CD4-positive, CD25-positive, alpha-beta regulatory T cell (primary cell): ENCODE measurements at regions not wholly inside any gene's neighbourhood (a gene's known extent, or its start where the extent isn't known, plus 50 kb on each side); places are given as distances from the start of the nearest gene placed in this dataset.
A peak's percentile ranks its signal among the peaks of the same experiment; 100 is the strongest.

Experiments used
- ATAC-seq, 2 donors: fragments of 150-1000 bp; cut with Tn5 transposase; one replicate each; pipeline ENCODE4 v1.10.0; 2021; ENCODE audit warnings: low read depth in 2 of 2, moderate number of reproducible peaks in 2 of 2, moderate library complexity in 1 of 2
- DNase-seq, 3 donors: peaks; one replicate each; pipeline versions ENCODE4 v3.0.0 to v3.0.0-alpha.2; 2012 to 2022; ENCODE audit warnings: mixed read lengths in 1 of 3
- H3K27ac ChIP-seq: one replicate; pipeline ENCODE4 v1.7.0; 2013; ENCODE audit warnings: mild to moderate bottlenecking, low read length; ENCODE audit not compliant: insufficient read depth, poor library complexity, severe bottlenecking
- H3K27me3 ChIP-seq: one replicate; pipeline ENCODE4 v1.7.0; 2013; ENCODE audit warnings: low read length; ENCODE audit not compliant: control insufficient read depth, insufficient read depth
- H3K36me3 ChIP-seq: one replicate; pipeline ENCODE4 v1.7.0; 2013; ENCODE audit warnings: mild to moderate bottlenecking, low read length, moderate library complexity; ENCODE audit not compliant: control insufficient read depth, insufficient read depth
- H3K4me1 ChIP-seq: 2 replicates; pipeline ENCODE4 v1.7.0; 2013; ENCODE audit warnings: mild to moderate bottlenecking, low read length; ENCODE audit not compliant: insufficient read depth, control insufficient read depth, poor library complexity, severe bottlenecking
- H3K4me3 ChIP-seq: one replicate; pipeline ENCODE4 v1.7.0; 2013; ENCODE audit warnings: low read depth, mild to moderate bottlenecking, low read length, moderate library complexity
- H3K9me3 ChIP-seq, 2 experiments: 1 replicate in 1 of 2; 2 replicates in 1 of 2; pipeline ENCODE4 v1.7.0; 2013; ENCODE audit warnings: low read length in 2 of 2, mild to moderate bottlenecking in 1 of 2, moderate library complexity in 1 of 2; ENCODE audit not compliant: control insufficient read depth in 2 of 2
- H3K27ac Mint-ChIP-seq, 3 donors: one replicate each; pipeline ENCODE4 v1.8.0; 2020 to 2022; ENCODE audit warnings: mild to moderate bottlenecking in 3 of 3, mixed read lengths in 3 of 3, moderate library complexity in 2 of 3
- H3K27me3 Mint-ChIP-seq: one replicate; pipeline ENCODE4 v1.8.0; 2022; ENCODE audit warnings: mild to moderate bottlenecking, mixed read lengths
- H3K36me3 Mint-ChIP-seq: one replicate; pipeline ENCODE4 v1.8.0; 2020; ENCODE audit warnings: mixed read lengths
- H3K4me1 Mint-ChIP-seq, 4 donors: one replicate each; pipeline ENCODE4 v1.8.0; 2020 to 2022; ENCODE audit warnings: mixed read lengths in 4 of 4, mild to moderate bottlenecking in 1 of 4
- H3K4me3 Mint-ChIP-seq, 4 donors: one replicate each; pipeline ENCODE4 v1.8.0; 2020 to 2022; ENCODE audit warnings: mild to moderate bottlenecking in 4 of 4, mixed read lengths in 4 of 4, moderate library complexity in 3 of 4
- H3K9me3 Mint-ChIP-seq, 7 donors: one replicate each; pipeline ENCODE4 v1.8.0; 2020 to 2022; ENCODE audit warnings: mixed read lengths in 7 of 7, mild to moderate bottlenecking in 3 of 7, moderate library complexity in 2 of 7

DNA sequence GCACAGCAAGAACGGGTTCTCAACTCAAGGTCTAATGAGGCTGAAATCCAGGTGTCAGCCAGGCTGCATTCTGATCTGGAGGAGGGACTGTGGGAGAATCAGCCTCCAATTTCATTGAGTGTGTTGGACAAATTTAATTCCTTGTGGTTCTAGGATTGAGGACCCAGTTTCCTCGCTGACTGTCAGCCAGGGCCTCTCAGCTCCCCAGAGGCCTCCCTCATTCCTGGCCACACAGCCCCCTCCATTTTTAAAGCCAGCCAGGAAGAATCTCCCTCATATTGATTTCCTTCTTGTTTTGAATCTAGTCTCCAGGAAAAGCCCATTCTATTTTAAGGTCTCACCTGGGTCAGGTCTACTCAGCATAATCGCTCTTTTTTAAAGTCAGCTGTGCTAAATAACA, 73.7 kb upstream of the ARMC2 start:
- H3K4me3 ChIP-seq = no peak overlapping the region
- no peak overlapping the region for H3K4me3 Mint-ChIP-seq
- DNase-seq (no peak), ATAC-seq (no peak)
- peaks cover 0 to 2% (median 0%) of the 10 kb centered on the region in 4 donors for H3K4me1 Mint-ChIP-seq
- H3K36me3 Mint-ChIP-seq = peaks cover 9% of the 10 kb centered on the region
- peaks cover 9% of the 10 kb centered on the region for H3K27me3 Mint-ChIP-seq
- no peaks in the 10 kb centered on the region for H3K36me3 ChIP-seq
- H3K9me3 Mint-ChIP-seq = peaks cover 0 to 2% (median 0%) of the 10 kb centered on the region in 7 donors
- no peak overlapping the region for H3K27ac Mint-ChIP-seq
- no peak overlapping the region for H3K27ac ChIP-seq
- no peaks in the 10 kb centered on the region for H3K4me1 ChIP-seq
- H3K27me3 ChIP-seq = peaks cover 2% of the 10 kb centered on the region
- H3K9me3 ChIP-seq = no peaks in the 10 kb centered on the region

- H3K27ac Mint-ChIP-seq = no peak overlapping the region
These were observed 70.7 kb upstream of the ARMC2 start for GRCh38 chr6:108777536-108777935.

DNA sequence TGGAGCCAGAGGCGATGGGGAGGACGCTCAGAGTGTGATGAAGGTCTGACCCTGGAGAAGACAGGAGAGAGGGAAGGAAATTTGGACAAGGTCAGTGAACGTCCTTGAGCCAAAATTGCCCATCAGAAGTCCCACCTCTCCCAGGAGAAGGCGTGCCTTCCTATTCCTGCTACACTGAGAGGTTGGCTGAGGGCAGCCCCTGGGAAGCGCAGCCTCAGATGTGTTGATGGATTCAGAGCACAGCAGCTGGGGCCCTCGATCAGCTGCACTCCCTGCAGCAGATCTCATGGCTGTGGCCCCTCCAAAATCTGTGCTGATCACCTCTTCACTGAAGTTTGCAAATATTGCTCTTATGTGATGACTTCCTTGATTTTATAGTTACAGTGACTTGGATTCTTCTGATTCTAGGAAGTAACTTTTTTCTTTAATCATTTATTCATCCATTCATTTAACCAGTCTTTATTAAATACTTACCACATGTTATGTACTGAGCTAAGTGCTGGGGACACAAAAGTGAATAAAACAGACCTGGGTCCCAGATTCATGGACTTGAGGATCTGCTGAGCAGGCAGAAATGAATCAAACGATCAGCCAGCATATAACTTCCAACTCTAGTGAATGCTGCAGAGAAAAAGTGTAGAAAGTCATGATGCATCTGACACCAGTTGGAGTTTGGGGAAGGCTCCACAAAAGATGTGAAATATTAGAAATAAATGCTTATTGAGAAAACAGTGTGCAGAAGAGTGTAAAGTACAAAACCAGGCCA, 69.6 kb upstream of the ARMC2 start:
- Mint-ChIP-seq H3K4me3 (no peak overlapping the region), H3K9me3 (no peaks in the 10 kb centered on the region), H3K4me1 (peaks cover 0 to 13% (median 10%) of the 10 kb centered on the region in 4 donors), H3K27ac (no peak overlapping the region), H3K36me3 (peaks cover 3% of the 10 kb centered on the region), H3K27me3 (peaks cover 17% of the 10 kb centered on the region)
- Histone ChIP-seq H3K27ac (no peak overlapping the region), H3K9me3 (no peaks in the 10 kb centered on the region), H3K4me1 (peaks cover 7% of the 10 kb centered on the region), H3K27me3 (peaks cover 2% of the 10 kb centered on the region), H3K4me3 (no peak overlapping the region), H3K36me3 (no peaks in the 10 kb centered on the region)
- no peak for DNase-seq
- no peak for ATAC-seq

More at GRCh38 chr6:108777536-108777935, 70.7 kb upstream of the ARMC2 start:
- peaks cover 3% of the 10 kb centered on the region for H3K36me3 Mint-ChIP-seq
- no peaks in the 10 kb centered on the region for H3K9me3 ChIP-seq
- H3K27me3 Mint-ChIP-seq = peaks cover 14% of the 10 kb centered on the region
- H3K27me3 ChIP-seq = no peaks in the 10 kb centered on the region
- ATAC-seq (no peak), DNase-seq (no peak)
- H3K4me3 ChIP-seq = no peak overlapping the region
- H3K4me1 ChIP-seq = peaks cover 5% of the 10 kb centered on the region
- no peaks in the 10 kb centered on the region for H3K9me3 Mint-ChIP-seq
- peaks cover 0 to 10% (median 8%) of the 10 kb centered on the region in 4 donors for H3K4me1 Mint-ChIP-seq
- H3K27ac ChIP-seq = no peak overlapping the region
- H3K36me3 ChIP-seq = no peaks in the 10 kb centered on the region
- H3K4me3 Mint-ChIP-seq = no peak overlapping the region

DNA sequence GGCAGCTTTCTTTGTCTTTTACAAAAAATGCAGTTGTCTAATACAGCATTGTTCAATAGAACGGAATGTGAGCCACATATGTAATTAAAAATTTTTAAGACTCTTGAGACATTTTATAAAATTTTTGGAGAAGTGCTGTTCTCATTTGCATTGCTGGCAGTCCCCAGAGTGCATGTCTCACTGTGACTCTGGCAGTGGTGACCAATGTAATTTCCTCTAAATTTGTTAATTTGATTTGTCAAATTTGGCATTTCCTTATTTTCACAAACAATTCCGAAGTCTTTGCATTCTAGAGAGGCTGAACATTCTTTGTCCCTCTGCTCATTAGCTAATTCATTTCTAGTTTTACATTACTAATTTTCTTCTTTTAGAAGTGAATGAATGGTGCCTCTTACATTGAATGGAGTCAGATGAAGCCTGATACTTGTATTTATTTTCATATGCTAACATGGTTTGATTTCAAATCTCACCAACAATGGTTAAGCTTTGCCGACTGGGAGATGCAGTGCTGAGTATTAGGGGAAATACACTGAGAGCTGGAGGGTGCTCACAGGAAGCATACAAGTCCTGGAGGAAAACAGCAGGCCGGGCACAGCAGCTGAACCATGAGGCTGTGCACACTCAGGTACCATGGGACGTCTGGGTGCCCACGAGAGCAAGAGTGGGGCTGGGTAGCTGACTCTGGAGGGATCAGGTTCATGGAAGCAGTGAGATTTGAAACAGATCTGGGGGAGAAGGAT, 68.5 kb upstream of the ARMC2 start:
- Histone ChIP-seq H3K4me1 (peaks cover 7% of the 10 kb centered on the region), H3K27ac (no peak overlapping the region), H3K9me3 (no peaks in the 10 kb centered on the region), H3K27me3 (peaks cover 2% of the 10 kb centered on the region), H3K4me3 (no peak overlapping the region), H3K36me3 (no peaks in the 10 kb centered on the region)
- DNase-seq (no peak), ATAC-seq (no peak)
- H3K4me1 Mint-ChIP-seq = peaks cover 0 to 13% (median 10%) of the 10 kb centered on the region in 4 donors
- peaks cover under 1% of the 10 kb centered on the region for H3K36me3 Mint-ChIP-seq
- no peaks in the 10 kb centered on the region for H3K9me3 Mint-ChIP-seq
- no peak overlapping the region for H3K4me3 Mint-ChIP-seq
- H3K27ac Mint-ChIP-seq = no peak overlapping the region
- peaks cover 17% of the 10 kb centered on the region for H3K27me3 Mint-ChIP-seq

DNA sequence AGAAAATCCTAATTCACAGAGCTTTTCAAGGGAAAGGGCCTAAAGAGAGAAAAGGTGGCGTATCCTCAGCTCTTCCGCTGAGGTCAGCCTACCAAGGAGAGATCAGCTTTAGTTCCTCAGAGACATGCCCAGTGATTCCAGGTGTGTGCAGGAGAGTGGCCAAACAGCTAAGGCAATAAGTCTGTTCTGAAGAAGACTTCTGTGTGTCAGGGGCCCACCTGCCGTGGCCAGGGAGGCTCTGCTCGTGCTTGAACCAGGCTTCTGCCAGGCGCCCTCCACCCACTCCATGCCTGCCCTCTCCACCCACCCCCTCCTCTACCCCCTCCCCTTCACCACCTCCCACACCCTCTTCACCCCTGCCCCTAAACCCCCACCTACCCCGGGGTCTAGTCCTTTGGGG, 67.4 kb upstream of the ARMC2 start:
- no peak overlapping the region for H3K4me3 Mint-ChIP-seq
- no peak for DNase-seq

GRCh38 chr6:108781419-108782100, 66.7 kb upstream of the ARMC2 start:
- no peaks in the 10 kb centered on the region for H3K36me3 Mint-ChIP-seq
- Histone ChIP-seq H3K27ac (no peak overlapping the region), H3K9me3 (no peaks in the 10 kb centered on the region), H3K36me3 (no peaks in the 10 kb centered on the region), H3K4me3 (peak overlapping the region; percentile 83), H3K27me3 (peaks cover 2% of the 10 kb centered on the region), H3K4me1 (peaks cover 7% of the 10 kb centered on the region)
- peak overlapping the region in 1 of 3 donors; percentile 9 for H3K27ac Mint-ChIP-seq
- peaks cover 18% of the 10 kb centered on the region for H3K27me3 Mint-ChIP-seq
- DNase-seq = peak in 2 of 3 donors; percentile 11 to 23
- no peaks in the 10 kb centered on the region for H3K9me3 Mint-ChIP-seq
- H3K4me3 Mint-ChIP-seq = peak overlapping the region; percentile 68 to 89 (median 78)
- ATAC-seq = no peak
- H3K4me1 Mint-ChIP-seq = peaks cover 0 to 13% (median 10%) of the 10 kb centered on the region in 4 donors

More for the DNA sequence above, 67.4 kb upstream of the ARMC2 start:
- Histone ChIP-seq H3K9me3 (no peaks in the 10 kb centered on the region), H3K36me3 (no peaks in the 10 kb centered on the region), H3K27ac (no peak overlapping the region), H3K27me3 (peaks cover 2% of the 10 kb centered on the region), H3K4me1 (peaks cover 7% of the 10 kb centered on the region), H3K4me3 (no peak overlapping the region)
- H3K9me3 Mint-ChIP-seq = no peaks in the 10 kb centered on the region
- H3K4me1 Mint-ChIP-seq = peaks cover 0 to 13% (median 10%) of the 10 kb centered on the region in 4 donors
- peaks cover 17% of the 10 kb centered on the region for H3K27me3 Mint-ChIP-seq
- ATAC-seq = no peak
- no peaks in the 10 kb centered on the region for H3K36me3 Mint-ChIP-seq
- H3K27ac Mint-ChIP-seq = no peak overlapping the region

DNA sequence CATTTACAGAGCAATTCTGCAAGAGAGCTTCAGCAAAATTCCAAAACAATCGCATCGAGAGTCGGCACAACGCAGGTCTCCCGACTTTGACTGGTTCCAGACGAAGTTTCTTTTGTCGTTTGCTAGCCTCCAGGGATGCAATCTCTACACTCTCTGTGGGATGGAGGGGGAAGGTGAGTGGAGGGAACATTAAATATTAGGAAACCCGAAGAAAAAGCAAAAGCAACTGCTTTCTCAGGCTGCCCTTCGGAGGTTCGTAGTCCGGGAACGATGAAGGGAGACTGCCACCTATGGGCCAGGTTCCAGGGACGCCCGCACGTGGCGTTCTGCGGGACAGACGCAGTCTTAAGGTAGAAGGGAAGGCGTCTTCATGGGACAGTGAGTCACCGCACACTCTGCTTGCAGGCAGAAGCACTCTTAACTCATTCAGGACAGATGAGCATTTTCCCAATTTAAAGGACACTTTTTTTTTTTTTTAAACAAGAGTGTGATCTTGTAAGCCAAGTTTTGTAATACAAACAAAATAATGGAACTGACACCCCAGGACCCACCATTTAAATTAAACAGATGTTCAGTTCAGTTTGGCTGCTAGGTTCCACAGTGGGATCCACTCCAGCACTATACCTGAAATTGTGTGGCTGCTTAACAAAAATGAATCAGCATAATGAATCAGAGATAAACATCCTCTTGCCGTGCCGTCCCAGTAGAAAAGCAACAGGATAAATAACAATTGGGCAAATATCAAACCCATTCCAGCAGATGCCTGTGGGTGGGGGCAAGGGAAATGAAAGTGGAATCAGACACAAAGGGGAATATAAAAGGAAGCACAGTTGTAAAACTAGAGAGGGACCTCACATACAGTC, 65.8 kb upstream of the ARMC2 start:
- no peaks in the 10 kb centered on the region for H3K9me3 Mint-ChIP-seq
- Histone ChIP-seq H3K9me3 (no peaks in the 10 kb centered on the region), H3K4me3 (peak overlapping the region; percentile 83), H3K27ac (no peak overlapping the region), H3K4me1 (peaks cover 7% of the 10 kb centered on the region), H3K27me3 (peaks cover 2% of the 10 kb centered on the region), H3K36me3 (no peaks in the 10 kb centered on the region)
- peaks cover 18% of the 10 kb centered on the region for H3K27me3 Mint-ChIP-seq
- H3K4me1 Mint-ChIP-seq = peaks cover 0 to 13% (median 10%) of the 10 kb centered on the region in 4 donors
- peak overlapping the region in 2 of 3 donors; percentile 22 to 39 for H3K27ac Mint-ChIP-seq
- no peaks in the 10 kb centered on the region for H3K36me3 Mint-ChIP-seq
- peak; percentile 50 to 80 (median 70) for DNase-seq
- ATAC-seq = peak; percentile 96 to 97
- peak overlapping the region; percentile 68 to 89 (median 78) for H3K4me3 Mint-ChIP-seq
